ENCODE measurements at regions not wholly inside any gene's neighbourhood (a gene's known extent, or its start where the extent isn't known, plus 50 kb on each side); places are given as distances from the start of the nearest gene placed in this dataset.

GRCh38 chr6:55033016-55033546 lies 141.2 kb upstream of the HCRTR2 start:
- Histone ChIP-seq H3K27me3 (ENCODE audit: control insufficient read depth, extremely low read depth, insufficient read depth, low read length) (no peaks in the 10 kb centered on the region), H3K4me3 (ENCODE audit: control insufficient read depth in 2 of 3, extremely low read depth in 1 of 3, insufficient read depth in 2 of 3, low read depth in 1 of 3, low read length in 3 of 3) (no peak overlapping the region), H4K20me1 (ENCODE audit: control insufficient read depth, extremely low read depth, insufficient read depth, low read length) (no peaks in the 10 kb centered on the region), H3K9ac (ENCODE audit: control insufficient read depth, extremely low read depth, insufficient read depth, low read length) (no peak overlapping the region), H3K27ac (ENCODE audit: control insufficient read depth, insufficient read depth, low read length) (no peak overlapping the region), H3K36me3 (ENCODE audit: control insufficient read depth in 2 of 2, extremely low read depth in 1 of 2, insufficient read depth in 2 of 2, low read length in 2 of 2) (no peaks in the 10 kb centered on the region), H3K4me1 (ENCODE audit: control insufficient read depth, extremely low read depth, insufficient read depth, low read length) (no peaks in the 10 kb centered on the region), H3K4me2 (ENCODE audit: control insufficient read depth, extremely low read depth, insufficient read depth, low read depth, low read length) (no peak overlapping the region), H3K9me1 (ENCODE audit: control insufficient read depth, extremely low read depth, insufficient read depth, low read length) (no peaks in the 10 kb centered on the region), H3K9me3 (ENCODE audit: control insufficient read depth, low read depth, low read length) (no peaks in the 10 kb centered on the region), H2AFZ (ENCODE audit: control insufficient read depth, low read length) (no peak overlapping the region), H3K79me2 (ENCODE audit: control insufficient read depth, insufficient read depth, low read length) (no peaks in the 10 kb centered on the region)
- TF ChIP-seq CTCF (optimal IDR thresholded peaks at IDR 0.05 in 1 of 3, IDR thresholded peaks at IDR 0.05 in 1 of 3, conservative IDR thresholded peaks at IDR 0.05 in 1 of 3; ENCODE audit: extremely low read depth in 1 of 3, insufficient read depth in 2 of 3, low read length in 3 of 3) (no peak), EZH2 (IDR thresholded peaks at IDR 0.05; ENCODE audit: low read length) (no peak)
- no peak for FAIRE-seq
- no peak for DNase-seq (ENCODE audit: low read depth, low spot score)
- dilution Hi-C loops (cut with MboI; ENCODE audit: extremely low pct_ligation_motif_present, low sequenced_read_pairs) = no loop called here

GRCh38 chr6:55034752-55035151 lies 139.6 kb upstream of the HCRTR2 start:
- FAIRE-seq (no peak), DNase-seq (ENCODE audit: low read depth, low spot score) (no peak)
- TF ChIP-seq CTCF (optimal IDR thresholded peaks at IDR 0.05 in 1 of 3, IDR thresholded peaks at IDR 0.05 in 1 of 3, conservative IDR thresholded peaks at IDR 0.05 in 1 of 3; ENCODE audit: extremely low read depth in 1 of 3, insufficient read depth in 2 of 3, low read length in 3 of 3) (no peak), EZH2 (IDR thresholded peaks at IDR 0.05; ENCODE audit: low read length) (no peak)
- H3K79me2 ChIP-seq (ENCODE audit: control insufficient read depth, insufficient read depth, low read length) = no peaks in the 10 kb centered on the region
- H3K4me2 ChIP-seq (ENCODE audit: control insufficient read depth, extremely low read depth, insufficient read depth, low read depth, low read length) = no peak overlapping the region
- no peaks in the 10 kb centered on the region for H3K36me3 ChIP-seq (ENCODE audit: control insufficient read depth in 2 of 2, extremely low read depth in 1 of 2, insufficient read depth in 2 of 2, low read length in 2 of 2)
- H3K9me3 ChIP-seq (ENCODE audit: control insufficient read depth, low read depth, low read length) = no peaks in the 10 kb centered on the region
- no peak overlapping the region for H3K9ac ChIP-seq (ENCODE audit: control insufficient read depth, extremely low read depth, insufficient read depth, low read length)
- H3K27me3 ChIP-seq (ENCODE audit: control insufficient read depth, extremely low read depth, insufficient read depth, low read length) = no peaks in the 10 kb centered on the region
- H4K20me1 ChIP-seq (ENCODE audit: control insufficient read depth, extremely low read depth, insufficient read depth, low read length) = no peaks in the 10 kb centered on the region
- H3K4me1 ChIP-seq (ENCODE audit: control insufficient read depth, extremely low read depth, insufficient read depth, low read length) = peaks cover 4% of the 10 kb centered on the region
- no peak overlapping the region for H3K27ac ChIP-seq (ENCODE audit: control insufficient read depth, insufficient read depth, low read length)
- H3K4me3 ChIP-seq (ENCODE audit: control insufficient read depth in 2 of 3, extremely low read depth in 1 of 3, insufficient read depth in 2 of 3, low read depth in 1 of 3, low read length in 3 of 3) = no peak overlapping the region
- no peak overlapping the region for H2AFZ ChIP-seq (ENCODE audit: control insufficient read depth, low read length)
- H3K9me1 ChIP-seq (ENCODE audit: control insufficient read depth, extremely low read depth, insufficient read depth, low read length) = no peaks in the 10 kb centered on the region
- dilution Hi-C loops (cut with MboI; ENCODE audit: extremely low pct_ligation_motif_present, low sequenced_read_pairs) = no loop called here
